HTR-8/SVneo (cell line): ENCODE measurements at regions not wholly inside any gene's neighbourhood (a gene's known extent, or its start where the extent isn't known, plus 50 kb on each side); places are given as distances from the start of the nearest gene placed in this dataset.

ENCODE experiments used
- DNase-seq: peaks from one replicate; pipeline ENCODE4 v3.0.0; 2011; ENCODE audit warnings: low spot score, mixed read lengths; ENCODE audit not compliant: insufficient read length
- FAIRE-seq: peaks from 2 replicates; lab custom pipeline; 2011; peaks lifted over from hg19 to GRCh38; lab: Jason Lieb, UNC

DNA sequence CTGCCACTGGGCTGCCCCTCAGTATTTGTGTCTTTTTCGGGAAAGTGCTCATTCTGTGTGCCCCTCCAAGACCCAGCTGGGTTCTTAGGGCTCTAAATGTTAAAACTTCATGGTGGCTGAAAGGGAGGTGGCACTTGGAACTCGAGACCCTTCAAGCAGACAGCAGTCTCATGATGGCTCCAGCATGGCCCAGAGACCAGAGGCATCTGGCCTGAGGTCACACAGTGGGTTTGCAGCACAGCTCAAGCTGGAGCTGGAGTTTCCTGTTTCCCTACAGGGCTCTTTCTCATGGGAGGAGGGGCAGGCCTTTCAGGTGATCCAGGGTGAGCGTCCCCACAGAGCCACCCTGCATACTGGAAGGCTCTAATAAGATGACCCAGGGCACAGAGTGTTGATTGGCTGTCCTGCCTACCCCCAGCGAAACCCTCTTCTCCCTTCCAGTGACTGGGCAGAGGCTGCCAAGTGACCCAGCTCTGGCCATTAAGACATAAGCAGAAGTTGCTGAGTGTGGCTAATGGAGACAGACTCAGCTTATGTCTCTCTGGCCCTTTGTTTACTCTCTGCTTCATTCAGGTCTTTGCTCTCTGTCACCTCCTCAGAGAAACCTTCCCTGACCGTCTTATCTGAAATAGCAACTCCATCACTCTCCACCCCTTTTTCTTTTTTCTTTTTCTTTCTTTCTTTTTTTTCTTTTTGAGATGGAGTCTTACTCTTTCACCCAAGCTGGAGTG lies 166.6 kb upstream of the SMAD3 start:
- no peak for DNase-seq
- FAIRE-seq, result no peak

DNA sequence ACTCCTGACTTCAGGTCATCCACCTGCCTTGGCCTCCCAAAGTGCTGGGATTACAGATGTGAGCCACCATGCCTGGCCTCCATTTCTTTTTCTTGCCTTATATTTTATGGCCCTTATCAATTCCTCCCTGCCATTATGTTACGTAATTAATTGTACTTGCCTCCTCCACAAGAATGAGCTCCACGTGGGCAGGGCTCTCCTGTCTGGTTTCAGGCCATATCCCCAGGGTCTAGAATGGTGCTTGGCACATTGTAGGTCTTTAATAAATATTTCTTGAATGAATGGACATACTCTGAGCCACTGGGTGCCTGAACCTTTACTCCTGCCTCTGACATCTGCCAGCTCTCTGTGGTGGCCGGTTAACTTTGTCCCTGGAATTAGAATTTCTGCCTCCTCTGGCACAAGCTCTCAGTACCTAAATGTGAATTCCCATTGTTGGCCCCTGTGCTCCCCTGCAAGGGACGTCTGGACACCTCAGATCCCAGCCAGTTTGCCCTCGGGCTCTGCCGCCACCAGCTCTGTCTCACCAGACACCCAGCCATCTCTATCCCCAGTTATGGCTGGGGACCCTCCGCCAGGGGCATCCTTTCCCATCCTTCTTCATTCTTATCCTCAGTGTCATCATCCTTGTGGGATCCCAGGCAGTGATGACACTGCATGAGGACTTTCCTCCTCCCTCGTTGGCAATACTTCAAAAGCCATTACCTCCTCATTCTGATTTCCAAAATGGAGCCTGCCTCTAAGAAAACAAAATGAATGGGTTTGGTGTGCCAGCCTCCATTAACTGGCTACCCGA lies 165.6 kb upstream of the SMAD3 start:
- FAIRE-seq, result no peak
- no peak for DNase-seq

GRCh38 chr15:66900586-66901310 lies 164.7 kb upstream of the SMAD3 start:
- DNase-seq (no peak), FAIRE-seq (no peak)

DNA sequence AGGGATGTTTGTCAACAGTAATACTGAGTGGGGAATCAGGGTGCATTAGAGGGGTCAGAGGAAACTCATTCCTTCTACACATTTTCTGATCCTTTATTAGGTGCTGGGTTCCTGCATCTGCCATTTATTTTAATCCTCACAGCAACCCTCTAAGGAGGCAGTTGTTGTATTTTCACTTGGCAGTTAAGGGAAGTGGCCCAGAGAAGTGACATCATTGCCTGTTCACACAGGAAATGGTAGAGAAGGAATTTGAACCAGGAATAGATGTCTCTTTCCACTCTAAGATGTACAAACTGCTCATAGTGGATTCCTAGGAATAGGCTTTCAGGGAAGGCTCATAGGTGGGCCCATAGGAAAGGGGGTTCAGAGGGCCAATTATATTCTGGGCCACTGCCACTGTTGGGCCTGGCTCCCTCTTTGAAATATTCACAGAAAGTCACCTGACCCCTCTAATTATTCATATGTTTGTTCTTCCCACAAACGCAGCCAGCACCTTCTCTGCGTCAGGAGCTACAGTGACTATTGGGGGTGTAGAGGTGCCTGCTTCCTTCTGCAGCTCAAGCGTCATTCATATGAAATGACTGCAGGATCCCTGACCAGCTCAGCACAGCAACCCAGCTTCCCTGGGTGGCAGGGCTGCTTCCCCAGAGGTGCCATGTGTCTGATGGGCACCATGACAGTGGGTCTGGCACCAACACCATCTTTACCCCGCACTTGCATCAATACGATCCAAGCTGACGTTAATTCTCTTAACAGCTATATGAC lies 163.9 kb upstream of the SMAD3 start:
- FAIRE-seq (no peak), DNase-seq (no peak)

DNA sequence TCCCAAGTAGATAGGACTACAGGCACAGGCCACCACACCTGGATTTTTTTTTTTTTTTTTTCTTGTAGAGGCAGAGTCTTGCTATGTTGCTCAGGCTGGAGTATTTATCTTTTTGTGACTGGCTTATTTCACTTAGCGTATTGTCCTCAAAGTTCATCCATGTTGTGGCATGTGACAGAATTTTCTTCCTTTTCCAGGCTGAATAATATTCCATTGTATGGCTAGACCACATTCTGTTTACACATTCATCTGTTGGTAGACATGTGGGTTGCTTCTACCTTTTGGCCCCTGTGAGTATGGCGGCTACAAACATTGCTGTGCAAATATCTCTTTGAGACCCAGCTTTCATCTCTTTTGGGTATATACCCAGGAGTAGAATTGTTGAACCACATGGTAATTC lies 160.2 kb upstream of the SMAD3 start:
- DNase-seq, result no peak
- no peak for FAIRE-seq

- DNase-seq (no peak), FAIRE-seq (no peak)
Observed at GRCh38 chr15:66905954-66906353, 159.4 kb upstream of the SMAD3 start.

GRCh38 chr15:66906668-66907614 lies 158.5 kb upstream of the SMAD3 start:
- no peak for DNase-seq
- FAIRE-seq, result no peak

DNA sequence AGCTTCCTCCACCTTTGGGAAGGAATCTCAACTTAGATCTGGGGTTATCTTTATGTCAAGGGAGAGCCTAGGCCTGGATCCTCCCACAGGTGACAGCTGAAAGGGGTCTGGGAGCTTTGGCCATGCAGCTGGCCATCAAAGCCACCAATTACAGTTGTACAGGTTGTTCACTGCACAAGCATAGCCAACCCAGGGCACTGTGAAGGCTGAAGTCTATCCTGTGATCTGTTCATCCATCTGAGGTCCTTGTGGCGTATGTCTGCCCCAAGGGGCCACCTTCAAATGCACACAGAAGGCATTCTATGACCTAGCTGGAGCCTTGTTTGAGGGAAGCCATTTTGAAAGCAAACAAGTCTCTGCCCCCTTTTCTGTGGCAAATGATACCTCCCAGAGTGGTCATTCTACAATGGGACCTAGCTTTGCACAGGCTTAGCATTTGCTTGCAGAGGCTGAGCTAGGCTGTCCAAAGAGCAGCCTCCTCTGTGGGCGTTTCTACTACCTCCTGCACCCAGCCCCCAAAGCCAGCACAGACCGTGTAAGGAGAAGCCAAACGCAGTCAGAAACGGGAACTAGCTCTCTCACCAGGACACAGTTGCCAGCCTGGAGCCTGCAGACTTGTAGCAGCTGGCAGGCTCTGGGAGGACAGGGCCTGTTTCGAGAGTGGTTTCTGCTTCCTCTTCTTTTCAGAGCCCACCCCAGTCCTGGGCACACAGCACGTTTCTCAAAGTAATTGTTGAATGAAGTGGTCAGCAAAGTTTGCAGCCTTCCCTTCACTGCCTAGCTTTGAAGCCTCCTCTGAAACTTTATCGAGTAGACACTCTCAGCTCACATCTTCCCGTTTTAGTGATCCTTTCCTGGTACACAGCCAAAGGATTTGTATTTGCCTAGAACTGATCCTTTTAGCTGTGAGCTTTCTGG lies 157.3 kb upstream of the SMAD3 start:
- FAIRE-seq (no peak), DNase-seq (no peak)

DNA sequence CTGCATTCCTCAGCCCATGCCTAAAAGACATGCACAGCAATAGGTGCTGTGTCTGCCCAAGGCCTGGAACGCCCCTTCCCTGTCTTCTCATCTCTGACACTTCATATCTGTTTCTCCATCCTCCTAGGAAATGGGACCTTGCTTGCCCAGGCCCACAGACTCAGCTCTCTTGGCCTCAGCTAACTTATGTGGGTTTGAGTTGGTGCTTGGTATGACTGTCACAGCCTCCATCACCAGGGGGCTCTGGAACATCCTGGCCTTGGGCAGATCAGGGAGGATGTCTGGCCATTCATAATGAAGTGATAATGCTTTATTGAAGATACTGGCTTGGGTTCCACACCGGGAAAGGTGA lies 156.7 kb upstream of the SMAD3 start:
- FAIRE-seq (no peak), DNase-seq (no peak)

DNA sequence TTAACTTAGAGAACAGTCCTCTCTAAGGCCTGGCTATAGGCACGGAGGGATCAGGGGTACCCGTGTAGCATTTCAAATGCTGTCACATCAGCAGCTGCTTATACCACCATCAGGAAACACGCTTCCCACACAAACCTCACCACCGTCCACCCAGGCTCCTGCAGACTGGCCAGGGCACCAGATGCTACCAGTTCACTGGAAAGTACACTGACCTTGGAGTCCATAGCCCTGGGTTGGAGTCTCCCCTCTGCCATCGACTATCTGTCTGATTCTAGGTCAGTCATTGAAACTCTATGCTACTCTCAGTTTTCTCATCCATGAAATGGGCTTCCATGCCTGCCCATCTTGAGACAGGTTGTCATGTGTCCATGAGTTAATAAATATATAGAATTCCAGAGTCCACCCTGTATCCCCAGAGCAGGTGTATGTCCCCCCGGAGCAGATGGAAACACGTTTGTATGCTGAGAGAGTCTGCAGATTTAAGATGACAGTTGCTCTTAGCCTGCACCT lies 156.0 kb upstream of the SMAD3 start:
- FAIRE-seq (no peak), DNase-seq (no peak)

DNA sequence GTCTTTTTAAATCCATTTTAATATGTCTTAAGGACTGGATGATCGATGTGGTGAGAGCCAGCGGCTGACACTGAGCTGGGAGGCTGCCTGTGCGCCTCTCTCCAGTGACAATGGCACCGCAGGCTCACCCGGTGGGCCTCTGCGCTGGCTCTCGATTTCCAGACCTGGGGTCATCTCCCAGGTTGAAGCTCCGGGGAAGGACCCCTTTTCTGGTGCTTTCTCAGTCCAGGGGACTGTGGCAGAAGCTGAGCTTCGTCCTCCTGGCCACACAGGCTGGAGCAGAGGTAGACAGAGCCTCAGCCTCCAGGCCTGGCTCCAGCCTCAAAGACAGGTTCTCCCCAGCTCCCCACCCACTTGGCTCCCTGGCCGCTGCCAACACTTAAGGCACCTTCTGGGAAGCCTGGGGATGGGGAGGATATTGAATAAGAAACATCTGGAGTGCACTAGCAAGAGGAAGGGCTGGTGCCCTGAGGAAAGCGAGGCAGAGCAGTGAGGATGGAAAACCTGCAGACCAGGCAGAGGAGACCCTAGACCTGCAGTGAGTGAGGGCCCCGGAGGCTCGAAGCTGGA lies 154.2 kb upstream of the SMAD3 start:
- FAIRE-seq (no peak), DNase-seq (no peak)

GRCh38 chr15:66912001-66912400 lies 153.4 kb upstream of the SMAD3 start:
- FAIRE-seq (no peak), DNase-seq (no peak)

GRCh38 chr15:66912441-66912840 lies 153.0 kb upstream of the SMAD3 start:
- FAIRE-seq (no peak), DNase-seq (no peak)

GRCh38 chr15:66917904-66918448 lies 147.4 kb upstream of the SMAD3 start:
- FAIRE-seq (no peak), DNase-seq (no peak)

DNA sequence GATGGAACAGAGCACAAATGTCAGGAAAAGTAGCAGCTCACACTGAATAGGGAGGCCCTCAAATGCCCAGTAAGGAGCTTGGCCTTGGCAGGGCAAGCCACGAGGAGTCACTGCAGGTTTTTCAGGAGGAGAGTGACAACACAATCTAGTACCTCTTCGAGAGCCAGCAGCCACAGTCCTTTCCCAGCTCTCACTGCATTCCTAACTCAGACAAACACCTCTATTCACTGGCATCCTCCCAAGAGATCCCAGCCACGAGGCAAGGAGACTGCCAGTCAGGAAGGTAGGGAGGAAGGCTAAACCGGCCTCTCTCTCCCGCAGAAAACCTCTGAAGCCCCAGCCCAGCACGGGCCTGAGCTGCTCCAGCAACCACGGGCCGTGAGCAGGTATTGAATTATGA lies 146.0 kb upstream of the SMAD3 start:
- no peak for DNase-seq
- no peak for FAIRE-seq

- DNase-seq (no peak), FAIRE-seq (no peak)
Observed at GRCh38 chr15:66921319-66921915, 144.0 kb upstream of the SMAD3 start.

- DNase-seq, result no peak
- FAIRE-seq, result no peak
Observed at GRCh38 chr15:66922608-66923007, 142.8 kb upstream of the SMAD3 start.
